HEK293T (cell line): ENCODE measurements at regions not wholly inside any gene's neighbourhood (a gene's known extent, or its start where the extent isn't known, plus 50 kb on each side); places are given as distances from the start of the nearest gene placed in this dataset.
A peak's percentile ranks its signal among the peaks of the same experiment; 100 is the strongest.

Source experiments
- CTCF ChIA-PET: fragments of 350-600 bp; formaldehyde crosslinking; extraction: SDS; loops from one replicate; lab custom pipeline; 2021; ENCODE audit warnings: antibody characterized with exemption, inconsistent platforms; lab: Yijun Ruan, JAX
- POLR2A ChIA-PET: fragments of 350-600 bp; formaldehyde crosslinking; extraction: SDS; loops from one replicate; lab custom pipeline; 2020; ENCODE audit warnings: antibody characterized with exemption, inconsistent platforms; lab: Yijun Ruan, JAX
- DNase-seq: peaks from one replicate; pipeline ENCODE4 v3.0.0; 2012; ENCODE audit warnings: mixed read lengths; ENCODE audit errors: extremely low spot score
- ARNT ChIP-seq: fragments of 450-650 bp; IDR thresholded peaks from 2 replicates; pipeline ENCODE4 v1.6.1; 2017; ENCODE audit warnings: mild to moderate bottlenecking
- BHLHE40 ChIP-seq: fragments of 450-650 bp; IDR thresholded peaks from 2 replicates; pipeline ENCODE4 v1.6.1; 2016; ENCODE audit warnings: mild to moderate bottlenecking, moderate library complexity, borderline replicate concordance
- CTBP1 ChIP-seq: fragments of 450-650 bp; IDR thresholded peaks from 2 replicates; pipeline ENCODE4 v1.6.1; 2016; ENCODE audit warnings: borderline replicate concordance
- ELF4 ChIP-seq: fragments of 450-650 bp; IDR thresholded peaks from 2 replicates; pipeline ENCODE4 v1.6.1; 2017; ENCODE audit warnings: antibody characterized with exemption
- FOXA1 ChIP-seq: fragments of 450-650 bp; IDR thresholded peaks from 2 replicates; pipeline ENCODE4 v1.6.1; 2016; ENCODE audit warnings: mild to moderate bottlenecking
- FOXK2 ChIP-seq: fragments of 450-650 bp; IDR thresholded peaks from 2 replicates; pipeline ENCODE4 v1.6.1; 2016; ENCODE audit warnings: mild to moderate bottlenecking
- FOXM1 ChIP-seq: fragments of 450-650 bp; IDR thresholded peaks from 2 replicates; pipeline ENCODE4 v1.6.1; 2017; ENCODE audit warnings: mild to moderate bottlenecking, borderline replicate concordance
- HDGF ChIP-seq: fragments of 450-650 bp; IDR thresholded peaks from 2 replicates; pipeline ENCODE4 v1.6.1; 2017; ENCODE audit warnings: antibody characterized with exemption, borderline replicate concordance
- L3MBTL2 ChIP-seq: fragments of 450-650 bp; conservative IDR thresholded peaks from 2 replicates; pipeline ENCODE4 v1.6.1; 2016; ENCODE audit warnings: mild to moderate bottlenecking
- LEF1 ChIP-seq: fragments of 450-650 bp; IDR thresholded peaks from 2 replicates; pipeline ENCODE4 v1.6.1; 2017; ENCODE audit warnings: mild to moderate bottlenecking, borderline replicate concordance
- NFRKB ChIP-seq: fragments of 450-650 bp; IDR thresholded peaks from 2 replicates; pipeline ENCODE4 v1.6.1; 2016; ENCODE audit warnings: mild to moderate bottlenecking, moderate library complexity
- SP1 ChIP-seq: fragments of 450-650 bp; IDR thresholded peaks from 2 replicates; pipeline ENCODE4 v1.6.1; 2017
- SUZ12 ChIP-seq: fragments of 450-650 bp; IDR thresholded peaks from 2 replicates; pipeline ENCODE4 v1.6.1; 2016; ENCODE audit warnings: mild to moderate bottlenecking
- TARDBP ChIP-seq: fragments of 450-650 bp; IDR thresholded peaks from 2 replicates; pipeline ENCODE4 v1.6.1; 2016
- ZNF384 ChIP-seq: fragments of 450-650 bp; IDR thresholded peaks from 2 replicates; pipeline ENCODE4 v1.6.1; 2016
- TF ChIP-seq, protein P1 (sequence below): fragments of 450-650 bp; IDR thresholded peaks from 2 replicates; pipeline ENCODE4 v1.6.1; 2016

- TF ChIP-seq ARNT (0 out of 2 replicates have a peak, but pooled peaks have one; percentile 9), SUZ12 (no peak), HDGF (0 out of 2 replicates have a peak, but pooled peaks have one; percentile 62)
- ChIA-PET POLR2A (interaction anchor here (1.1 kb wide), 1 partner anchor 245 kb away, joined by 3 read pairs; no protein-coding TSS in a partner anchor), CTCF (interaction anchor here (0.6 to 1.4 kb wide), 8 partner anchors 19 to 1323 kb away, joined by 3 to 8 read pairs (median 3); no protein-coding TSS in a partner anchor)
- DNase-seq, result peak; percentile 83
Measured at GRCh38 chr10:21278491-21279216, 246.8 kb downstream of the SKIDA1 start.

- no peak for DNase-seq
- POLR2A ChIA-PET, result no interaction called here
Measured at GRCh38 chr10:21273400-21273968, 252.0 kb downstream of the SKIDA1 start.

DNA sequence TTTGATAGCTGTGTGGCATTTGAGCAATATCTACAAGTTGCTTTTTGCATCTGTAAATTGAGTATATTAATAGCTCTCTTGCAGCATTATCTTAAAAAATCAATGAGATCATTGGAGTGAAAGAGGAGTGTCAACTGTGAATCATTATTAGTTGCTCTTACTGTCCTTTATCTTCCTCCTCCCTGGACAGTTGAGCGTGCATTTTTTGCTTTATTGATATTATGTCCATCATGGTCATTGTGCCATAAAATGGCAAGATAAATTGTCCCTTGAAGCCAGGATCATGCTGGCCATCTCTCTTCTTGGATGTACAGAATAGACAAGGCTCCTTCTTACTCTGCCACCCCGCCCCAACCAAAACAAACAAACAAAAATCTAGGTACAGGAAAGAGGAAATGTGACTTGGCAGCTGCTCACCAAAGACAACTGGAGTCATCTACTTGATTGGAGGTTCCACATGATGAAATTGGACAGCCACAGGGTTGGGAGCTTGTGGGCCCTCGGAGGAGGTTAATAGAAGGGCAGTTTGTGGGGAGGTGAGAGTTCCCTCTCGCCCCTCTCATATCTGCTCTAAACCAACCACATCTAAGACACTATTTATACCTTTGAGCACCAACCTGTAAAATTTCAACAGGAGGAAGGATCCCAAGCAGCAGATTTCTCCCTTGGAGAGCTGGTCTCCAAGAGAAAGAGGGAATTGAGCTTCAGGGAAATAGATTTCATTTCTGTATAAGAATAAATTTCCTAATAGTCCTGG, 252.7 kb downstream of the SKIDA1 start:
- CTCF ChIA-PET, result interaction anchor here (0.7 to 1.2 kb wide), 2 partner anchors 23 to 194 kb away, joined by 3 read pairs; no protein-coding TSS in a partner anchor
- DNase-seq, result no peak
- TF ChIP-seq CTBP1, result no peak
- TF ChIP-seq FOXA1, result no peak
- no peak for TF ChIP-seq NFRKB
- no peak for TF ChIP-seq LEF1
- TF ChIP-seq FOXM1, result no peak
- TF ChIP-seq TARDBP, result no peak
- TF ChIP-seq ELF4, result no peak
- no peak for TF ChIP-seq L3MBTL2
- no peak for TF ChIP-seq BHLHE40
- no peak for TF ChIP-seq ARNT
- TF ChIP-seq HDGF, result no peak
- TF ChIP-seq SP1, result no peak
- no peak for TF ChIP-seq FOXK2
- TF ChIP-seq, protein P1, sequence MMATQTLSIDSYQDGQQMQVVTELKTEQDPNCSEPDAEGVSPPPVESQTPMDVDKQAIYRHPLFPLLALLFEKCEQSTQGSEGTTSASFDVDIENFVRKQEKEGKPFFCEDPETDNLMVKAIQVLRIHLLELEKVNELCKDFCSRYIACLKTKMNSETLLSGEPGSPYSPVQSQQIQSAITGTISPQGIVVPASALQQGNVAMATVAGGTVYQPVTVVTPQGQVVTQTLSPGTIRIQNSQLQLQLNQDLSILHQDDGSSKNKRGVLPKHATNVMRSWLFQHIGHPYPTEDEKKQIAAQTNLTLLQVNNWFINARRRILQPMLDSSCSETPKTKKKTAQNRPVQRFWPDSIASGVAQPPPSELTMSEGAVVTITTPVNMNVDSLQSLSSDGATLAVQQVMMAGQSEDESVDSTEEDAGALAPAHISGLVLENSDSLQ, result no peak
- no peak for TF ChIP-seq ZNF384
- TF ChIP-seq SUZ12, result no peak
- POLR2A ChIA-PET, result no interaction called here

More at GRCh38 chr10:21273400-21273968, 252.0 kb downstream of the SKIDA1 start:
- CTCF ChIA-PET, result interaction anchor here (1.2 kb wide), 1 partner anchor 22 kb away, joined by 3 read pairs; no protein-coding TSS in a partner anchor
- TF ChIP-seq LEF1, result no peak
- no peak for TF ChIP-seq HDGF
- no peak for TF ChIP-seq FOXM1
- TF ChIP-seq ELF4, result no peak
- TF ChIP-seq SP1, result no peak
- TF ChIP-seq FOXK2, result no peak
- no peak for TF ChIP-seq ARNT
- TF ChIP-seq L3MBTL2, result no peak
- no peak for TF ChIP-seq CTBP1
- no peak for TF ChIP-seq BHLHE40
- TF ChIP-seq TARDBP, result no peak
- TF ChIP-seq NFRKB, result no peak

GRCh38 chr10:21270976-21271375, 254.5 kb downstream of the SKIDA1 start:
- ChIA-PET CTCF (interaction anchor here (1.0 kb wide), 1 partner anchor 192 kb away, joined by 6 read pairs; no protein-coding TSS in a partner anchor), POLR2A (no interaction called here)
- no peak for DNase-seq
- TF ChIP-seq LEF1, result no peak
- no peak for TF ChIP-seq ARNT
- TF ChIP-seq SUZ12, result no peak
- TF ChIP-seq BHLHE40, result no peak
- no peak for TF ChIP-seq ZNF384
- no peak for TF ChIP-seq NFRKB
- TF ChIP-seq CTBP1, result no peak
- no peak for TF ChIP-seq ELF4
- TF ChIP-seq FOXM1, result no peak
- TF ChIP-seq TARDBP, result no peak
- no peak for TF ChIP-seq L3MBTL2
- TF ChIP-seq SP1, result no peak
- TF ChIP-seq FOXK2, result no peak
- TF ChIP-seq HDGF, result no peak
- no peak for TF ChIP-seq FOXA1
- TF ChIP-seq, protein P1, result no peak

GRCh38 chr10:21269289-21269688, 256.2 kb downstream of the SKIDA1 start:
- TF ChIP-seq BHLHE40 (no peak), SUZ12 (no peak), HDGF (no peak), CTBP1 (no peak), L3MBTL2 (no peak), TARDBP (no peak), FOXM1 (no peak), FOXA1 (no peak), NFRKB (no peak), ARNT (no peak), ZNF384 (no peak), ELF4 (no peak), LEF1 (no peak), SP1 (no peak), FOXK2 (no peak)
- TF ChIP-seq, protein P1, result no peak
- POLR2A ChIA-PET, result no interaction called here
- CTCF ChIA-PET, result interaction anchor here (0.7 kb wide), 2 partner anchors 15 to 1722 kb away, joined by 3 read pairs; no protein-coding TSS in a partner anchor
- no peak for DNase-seq
